Dermis blood vessel endothelial cell (primary cell): ENCODE measurements at regions not wholly inside any gene's neighbourhood (a gene's known extent, or its start where the extent isn't known, plus 50 kb on each side); places are given as distances from the start of the nearest gene placed in this dataset.

ENCODE experiments used
- DNase-seq: peaks from one replicate; pipeline ENCODE4 v3.0.0; 2010

DNA sequence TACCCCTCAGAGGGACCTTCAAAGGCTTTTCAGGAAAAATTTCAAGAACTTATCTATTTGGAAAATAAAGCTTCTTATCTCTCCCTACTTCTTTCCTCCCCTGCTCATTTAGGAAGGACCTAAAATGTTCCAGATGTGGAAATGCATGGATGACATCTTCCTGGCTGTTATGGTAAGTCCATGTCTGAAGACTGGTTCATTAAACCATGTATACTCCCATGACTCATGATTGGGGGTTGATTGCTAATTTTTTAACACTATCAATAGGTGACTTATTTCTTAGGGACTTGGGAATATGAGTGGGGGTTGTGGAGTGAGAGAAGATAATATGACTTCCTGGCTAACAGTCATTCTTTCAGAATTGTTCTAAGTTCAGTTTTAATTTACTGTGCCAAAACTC lies 104.0 kb upstream of the PARD3B start:
- DNase-seq, result no peak

DNA sequence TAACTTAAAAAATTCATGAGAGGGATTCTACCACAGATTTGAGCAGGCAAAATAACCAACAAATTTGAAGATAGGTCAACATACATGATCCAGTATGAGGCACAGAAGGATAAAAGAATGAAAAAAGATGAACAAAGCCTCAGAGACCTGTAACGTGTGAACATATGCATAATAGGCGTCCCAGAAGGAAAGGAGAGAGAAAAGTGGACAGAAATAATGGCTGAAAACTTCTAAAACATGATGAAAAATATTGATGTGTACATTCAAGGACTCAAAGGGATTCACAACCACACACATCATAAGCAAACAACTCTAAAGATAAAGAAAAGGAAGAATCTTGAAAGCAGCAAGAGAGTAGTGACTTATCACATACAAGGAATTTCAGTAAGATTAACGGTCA lies 100.1 kb upstream of the PARD3B start:
- no peak for DNase-seq

DNA sequence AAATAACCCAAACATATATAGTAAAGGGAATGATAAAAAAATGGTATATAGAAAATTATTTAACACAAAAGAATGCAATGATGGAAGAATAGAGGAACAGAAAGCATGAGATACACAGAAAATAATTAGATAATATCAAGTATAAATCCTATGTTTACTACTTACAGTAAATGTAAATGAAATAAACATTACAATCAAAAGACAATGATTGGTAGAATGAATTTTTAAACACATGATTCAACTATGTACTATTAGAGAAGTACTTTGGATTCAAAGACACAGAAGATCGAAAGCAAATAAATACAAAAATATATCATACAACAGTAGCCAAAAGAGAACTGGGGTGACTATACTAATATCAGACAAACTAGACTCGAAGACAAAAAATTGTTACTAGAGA lies 97.6 kb upstream of the PARD3B start:
- no peak for DNase-seq

DNA sequence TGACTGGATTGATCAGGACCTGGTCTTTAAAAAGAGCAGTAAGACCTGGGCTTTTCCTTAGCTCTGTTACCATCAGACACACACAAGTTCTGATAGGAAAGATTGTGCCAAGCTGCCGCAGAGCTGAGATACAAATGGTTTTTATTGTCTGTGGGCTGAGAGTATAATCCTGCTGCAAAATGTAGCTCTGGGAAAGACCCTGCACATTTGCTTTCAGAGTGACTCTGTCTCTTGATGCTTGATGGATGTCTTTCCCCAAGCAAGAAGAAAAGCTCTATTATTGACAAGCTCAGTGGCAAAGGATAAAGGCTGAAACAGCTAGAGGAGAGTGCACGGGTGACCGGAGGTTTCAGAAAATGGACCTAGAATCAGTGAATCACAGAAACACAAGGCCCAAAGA lies 95.3 kb upstream of the PARD3B start:
- no peak for DNase-seq

DNA sequence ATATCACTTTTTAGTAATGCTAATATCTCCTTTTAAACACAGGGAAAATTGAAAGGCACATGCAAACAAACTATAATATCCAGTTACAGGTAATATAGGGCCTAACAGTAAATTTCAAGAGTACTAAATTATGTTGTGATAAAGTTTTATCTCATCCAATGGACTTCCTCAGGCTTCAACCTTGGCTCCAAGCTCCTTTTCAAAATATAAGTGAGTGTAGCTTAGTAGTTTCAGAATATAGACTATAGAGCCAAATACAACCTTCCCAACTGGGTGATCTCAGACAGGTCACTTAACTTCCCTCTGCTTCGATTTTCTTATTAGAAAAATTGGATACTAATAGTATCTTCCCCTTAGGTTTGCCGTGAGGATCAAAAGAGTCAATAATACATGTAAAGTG lies 93.5 kb upstream of the PARD3B start:
- no peak for DNase-seq

DNA sequence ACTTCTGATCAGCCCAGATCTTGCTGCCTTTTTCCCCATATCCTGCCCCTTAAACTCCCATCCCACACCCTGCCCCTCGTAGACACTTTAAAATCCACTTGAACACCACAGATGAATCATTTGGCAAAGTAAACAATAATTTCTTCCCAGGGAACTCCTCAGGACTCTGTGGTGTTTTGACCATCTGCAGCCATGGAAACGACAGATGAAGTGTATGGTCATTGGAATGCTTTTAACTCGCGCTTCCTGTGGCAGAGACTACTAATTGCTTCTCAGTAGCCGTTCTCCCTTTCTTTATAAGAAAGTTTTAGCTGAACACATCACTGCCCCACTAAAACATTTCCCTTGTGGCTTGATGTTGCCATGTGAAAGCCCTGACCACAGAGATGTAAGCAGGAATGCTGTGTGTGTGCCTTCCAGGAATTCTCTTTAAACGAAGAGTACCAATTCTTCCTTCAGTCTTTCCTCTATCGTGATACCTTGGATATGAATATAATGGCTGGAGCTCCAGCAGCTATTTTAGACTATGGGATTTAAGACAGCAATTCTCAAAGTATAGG lies 92.7 kb upstream of the PARD3B start:
- DNase-seq, result peak; percentile 99

DNA sequence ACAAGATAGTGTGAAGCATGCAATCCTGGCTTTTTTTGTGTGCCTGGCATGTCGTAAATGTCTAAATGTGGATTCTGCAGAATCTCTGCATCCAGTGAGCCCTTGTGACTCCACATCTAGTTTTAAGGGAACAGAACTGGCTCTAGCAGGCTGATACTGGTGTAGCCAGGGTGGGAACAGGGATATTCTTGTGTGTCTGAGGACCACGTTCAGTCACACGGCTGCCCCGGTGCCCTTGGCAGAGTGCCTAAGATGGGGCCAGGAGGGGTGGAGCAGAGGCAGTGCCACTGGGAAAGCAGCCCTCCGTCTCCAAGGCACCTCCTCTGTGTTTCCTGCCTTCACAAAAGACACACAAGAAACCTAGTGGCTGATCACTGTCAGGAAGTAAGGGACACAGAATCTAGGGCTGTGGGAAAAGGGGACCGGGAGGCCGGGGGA lies 91.5 kb upstream of the PARD3B start:
- peak; percentile 83 for DNase-seq

DNA sequence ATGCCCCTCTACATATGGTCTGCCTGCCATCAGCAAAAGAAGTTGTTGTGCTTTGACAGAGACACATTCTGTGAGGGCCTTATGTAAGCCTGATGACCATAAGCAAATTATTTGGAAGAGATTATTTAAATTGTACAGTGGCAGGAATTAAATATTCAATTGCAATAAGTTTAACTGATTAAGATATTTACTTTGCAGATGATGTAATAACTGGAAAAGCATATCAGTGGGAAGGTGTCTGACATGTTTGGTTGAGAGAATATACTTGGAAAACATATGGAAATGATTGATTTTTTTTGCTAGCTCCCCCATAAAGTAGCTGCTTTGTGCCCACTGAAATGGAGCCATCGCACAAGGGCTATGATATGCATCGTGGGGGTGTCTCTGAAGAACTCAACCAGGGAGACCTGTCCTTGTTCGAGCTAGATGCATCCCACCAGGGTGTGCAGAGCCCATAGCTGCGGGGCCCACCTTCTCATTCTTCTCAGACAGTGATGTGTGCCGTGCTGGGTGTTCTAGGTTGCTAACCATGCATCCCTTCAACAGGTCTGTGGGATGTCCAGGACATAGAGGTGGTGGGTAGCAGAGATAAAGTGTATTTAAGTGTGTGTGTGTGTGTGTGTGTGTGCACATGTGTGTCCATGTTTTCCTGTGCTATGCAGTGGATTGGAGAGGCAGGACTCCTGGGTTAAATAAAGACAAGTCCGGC lies 90.4 kb upstream of the PARD3B start:
- no peak for DNase-seq

DNA sequence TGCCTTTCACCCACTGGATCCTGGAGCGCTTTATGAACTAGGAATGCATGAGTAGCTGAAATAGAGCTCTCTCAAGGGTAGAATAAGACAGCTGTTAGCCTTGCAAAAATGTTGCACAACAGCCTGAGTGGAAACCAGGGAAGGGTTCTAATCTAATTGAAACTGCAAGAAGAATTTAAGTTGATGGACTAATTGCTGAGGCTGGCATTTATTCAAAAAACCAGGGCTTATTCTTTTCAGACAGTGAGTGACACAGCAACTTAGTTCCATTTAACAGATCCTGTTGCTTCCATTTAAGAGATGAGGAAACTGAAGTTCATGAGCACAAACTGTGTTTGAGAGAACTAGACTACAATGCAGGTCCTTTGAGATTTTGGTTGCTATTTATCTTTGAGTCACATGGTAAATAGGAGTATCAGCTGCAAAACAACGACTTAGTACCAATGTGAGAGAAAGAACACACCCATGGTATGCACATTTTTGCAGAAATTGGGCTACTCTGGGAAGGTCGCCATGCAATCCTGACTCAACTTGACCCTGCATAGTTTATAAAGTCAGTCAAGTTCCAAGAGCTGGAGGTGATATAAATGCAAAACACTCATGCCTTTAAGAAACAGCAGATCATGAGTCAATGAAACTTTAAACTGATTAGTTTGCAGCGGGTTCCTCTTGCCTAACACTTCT lies 76.4 kb upstream of the PARD3B start:
- no peak for DNase-seq

DNA sequence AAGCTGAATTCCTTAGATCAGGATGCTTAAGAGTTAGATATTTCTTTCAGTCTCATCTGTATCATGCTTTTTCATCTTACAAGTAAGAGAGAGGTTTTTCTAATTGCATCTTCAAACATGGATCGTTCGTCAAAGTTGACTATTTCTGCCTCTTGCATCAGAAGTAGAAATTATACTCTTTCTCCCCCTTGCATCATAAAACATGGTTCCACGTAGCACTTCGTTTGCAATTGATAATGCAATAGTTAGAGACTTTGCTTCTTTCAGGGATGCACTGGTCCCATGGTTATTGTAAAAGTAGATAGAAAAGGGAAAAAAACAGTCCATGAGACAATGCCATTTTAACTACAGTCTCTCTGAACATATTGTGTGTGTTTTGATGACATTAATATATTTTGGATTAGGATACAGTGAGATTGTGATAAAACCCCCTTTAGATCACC lies 75.1 kb upstream of the PARD3B start:
- DNase-seq, result no peak

DNA sequence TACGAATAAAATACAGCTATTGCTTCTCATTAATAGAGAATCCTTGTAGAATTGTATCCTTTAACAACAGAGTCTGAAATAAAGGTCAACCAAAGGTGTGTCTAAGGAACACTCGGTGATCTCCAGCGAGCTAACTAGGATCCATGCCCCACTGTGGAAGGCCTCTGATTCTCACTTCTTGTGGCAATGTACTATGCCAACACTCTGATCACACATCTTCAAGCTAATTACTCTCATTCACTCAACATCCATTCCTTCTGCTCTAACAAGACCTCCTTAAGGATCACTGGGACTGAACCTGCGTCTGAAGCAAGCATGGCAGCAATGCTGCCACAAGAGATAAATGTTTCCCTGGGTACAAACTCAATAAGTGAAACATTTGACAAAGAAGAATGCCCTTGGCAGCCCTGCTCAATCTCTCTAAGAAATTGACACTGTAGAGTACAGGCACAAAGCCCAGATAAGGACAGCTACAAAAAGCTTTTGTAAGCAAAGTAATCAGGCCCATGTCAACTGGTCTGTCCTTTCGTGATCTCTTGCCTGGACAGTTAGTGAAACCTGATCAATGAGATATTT lies 74.6 kb upstream of the PARD3B start:
- no peak for DNase-seq

DNA sequence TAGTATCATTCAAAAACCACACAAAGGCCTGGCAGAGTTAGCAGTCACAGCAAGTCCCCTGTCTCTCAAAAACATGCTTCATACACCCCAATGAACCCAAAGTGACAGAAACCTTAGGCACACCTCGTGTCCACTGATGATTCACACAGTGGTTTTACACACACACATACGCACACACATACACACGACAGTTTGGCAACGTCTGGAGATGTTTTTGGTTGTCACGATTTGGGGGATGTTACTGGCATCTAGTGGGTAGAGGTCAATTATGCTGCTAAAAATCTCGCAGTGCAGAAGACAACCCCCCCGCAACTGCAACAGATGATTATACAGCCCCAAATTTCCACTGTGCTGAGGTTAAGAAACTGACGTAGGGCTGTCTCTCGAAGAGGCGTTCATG lies 72.9 kb upstream of the PARD3B start:
- DNase-seq, result no peak

DNA sequence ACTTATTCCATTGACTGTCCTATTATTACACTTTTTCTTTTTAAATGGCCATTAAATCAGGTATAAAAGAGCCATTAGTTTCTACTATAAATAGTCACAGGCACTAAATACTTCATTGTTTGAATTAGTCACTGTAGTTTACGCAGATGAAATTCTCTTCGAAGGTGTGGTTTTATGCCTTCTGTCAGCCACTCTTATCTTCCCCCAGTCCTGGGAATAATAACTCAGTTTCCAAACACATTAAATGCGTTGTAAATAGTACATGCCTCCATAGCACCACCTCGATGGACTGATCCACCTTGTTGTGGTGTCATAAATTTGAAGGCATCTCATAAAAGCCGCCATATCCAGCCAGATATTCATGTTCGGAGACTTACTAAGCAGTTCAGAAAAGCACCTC lies 72.1 kb upstream of the PARD3B start:
- no peak for DNase-seq

DNA sequence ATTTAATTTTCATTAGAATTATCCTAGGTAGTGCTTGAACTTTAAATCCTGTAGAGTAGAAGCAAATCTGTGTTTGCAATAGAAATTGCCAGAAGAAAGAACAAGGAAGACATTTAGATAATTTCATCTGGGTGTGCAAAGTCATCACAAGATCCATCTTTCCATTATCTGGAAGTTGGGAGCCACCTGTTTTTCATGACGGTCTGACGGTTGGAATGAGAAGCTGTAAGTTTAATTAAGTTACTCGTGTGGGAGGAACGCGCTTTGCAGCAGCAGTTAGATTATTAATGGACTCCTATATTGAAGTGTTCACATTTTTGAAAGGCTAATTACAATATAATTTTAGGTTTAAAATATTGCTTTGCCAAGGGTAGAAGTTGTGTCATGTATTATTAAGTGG lies 69.9 kb upstream of the PARD3B start:
- DNase-seq, result no peak

DNA sequence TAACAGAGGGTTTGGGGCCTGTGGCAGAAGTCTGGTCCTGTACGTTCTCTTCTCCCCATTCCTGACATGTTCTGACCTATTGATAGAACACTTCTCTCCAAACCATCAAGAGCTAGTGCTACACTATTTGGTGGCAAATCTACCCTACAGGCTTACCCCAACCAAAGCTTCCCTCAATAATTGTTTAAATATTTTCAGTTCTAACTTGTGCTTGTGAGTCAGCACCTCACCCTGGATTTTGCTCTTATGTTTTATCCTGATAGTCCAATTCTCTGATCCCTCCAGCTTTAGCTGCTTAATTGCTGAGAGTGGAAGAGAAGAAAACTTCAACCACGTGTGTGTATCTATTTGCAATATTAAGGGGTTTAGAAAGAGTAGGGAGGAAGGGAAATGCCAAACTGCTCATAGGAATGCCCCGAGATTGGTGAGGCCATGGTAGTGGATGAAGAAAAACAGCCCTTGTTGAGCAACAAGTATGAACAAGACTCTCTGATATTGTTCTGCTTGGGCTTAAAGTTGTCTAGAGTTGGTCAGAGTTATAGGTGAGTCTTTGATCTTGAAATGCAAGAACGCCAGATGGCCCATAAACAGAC lies 67.8 kb upstream of the PARD3B start:
- no peak for DNase-seq

DNA sequence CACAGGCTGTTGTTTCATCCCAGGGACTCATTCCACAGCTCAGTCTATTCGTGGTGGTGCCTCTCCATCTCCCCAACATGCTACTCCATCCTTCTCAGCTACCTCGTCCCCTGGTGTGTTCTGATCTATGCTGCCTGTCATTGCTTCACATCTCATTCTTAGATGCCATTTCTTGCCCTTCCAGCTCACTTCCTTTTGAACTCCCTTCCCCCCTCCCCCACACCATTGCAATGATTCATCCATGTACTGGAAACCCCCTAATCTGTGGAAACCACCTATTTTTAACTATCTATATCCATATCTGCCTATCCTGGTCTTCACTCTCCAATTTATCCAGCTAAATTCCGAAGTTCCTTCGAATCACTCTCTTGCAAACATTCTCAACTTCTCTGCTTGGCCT lies 65.7 kb upstream of the PARD3B start:
- peak; percentile 59 for DNase-seq

DNA sequence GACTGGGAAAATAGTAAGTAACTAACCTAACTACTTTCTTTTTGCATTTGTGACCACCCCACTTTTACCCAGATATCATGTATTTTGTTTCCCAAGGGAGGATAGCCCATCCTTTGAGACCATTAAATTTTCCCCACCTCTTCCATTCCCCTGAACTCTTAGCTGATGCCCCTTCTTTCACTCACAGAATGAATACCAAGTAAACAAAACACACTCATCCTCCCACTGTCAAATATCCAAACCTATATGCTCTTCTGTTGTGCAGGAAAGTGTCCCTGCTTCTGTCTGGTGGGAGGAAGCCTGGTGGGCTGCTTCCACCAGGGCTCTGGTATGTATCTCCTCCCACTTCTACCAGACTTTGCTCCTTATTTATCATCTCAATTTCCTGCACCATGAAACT lies 64.6 kb upstream of the PARD3B start:
- DNase-seq, result no peak

DNA sequence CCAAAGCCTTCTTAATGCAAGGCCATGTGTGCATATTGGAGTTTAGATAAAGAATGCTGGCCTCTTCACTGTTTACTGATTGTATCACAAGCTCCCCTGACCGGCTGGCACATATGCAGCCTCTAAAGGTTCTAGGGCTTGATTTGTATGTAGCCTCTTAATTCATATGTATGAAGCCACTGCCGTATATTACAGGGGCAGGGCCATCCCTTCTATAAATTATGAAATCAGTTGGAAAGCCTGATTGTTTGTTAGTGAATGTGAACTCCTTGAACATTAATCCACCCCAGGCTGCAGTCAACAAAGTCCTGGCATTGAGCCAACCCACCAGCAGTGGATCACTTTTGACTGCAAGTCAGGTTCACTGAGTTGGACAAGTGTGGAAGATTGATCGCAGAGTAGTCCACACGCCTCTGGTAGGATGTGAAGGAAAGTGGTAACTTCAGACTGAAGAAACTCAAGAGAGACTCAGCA lies 61.6 kb upstream of the PARD3B start:
- peak; percentile 45 for DNase-seq

DNA sequence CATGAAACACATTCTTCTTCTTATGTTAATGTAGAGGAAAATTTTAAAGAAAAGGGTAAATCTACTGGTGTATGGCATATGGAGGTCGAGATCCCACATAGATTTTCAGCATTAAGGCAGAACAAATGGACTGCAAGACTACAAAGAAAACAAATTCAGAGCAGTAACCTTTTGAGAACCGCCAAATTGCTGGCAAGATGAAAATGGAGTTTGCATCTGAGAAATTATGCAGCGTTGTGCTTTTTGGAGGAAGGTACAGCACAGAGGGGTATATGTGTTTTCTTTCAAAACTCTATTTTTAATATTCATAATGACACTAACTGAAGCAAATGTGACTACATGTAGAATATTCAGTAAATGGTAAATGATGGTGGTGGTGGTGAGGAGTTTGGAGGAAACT lies 59.0 kb upstream of the PARD3B start:
- DNase-seq, result no peak

DNA sequence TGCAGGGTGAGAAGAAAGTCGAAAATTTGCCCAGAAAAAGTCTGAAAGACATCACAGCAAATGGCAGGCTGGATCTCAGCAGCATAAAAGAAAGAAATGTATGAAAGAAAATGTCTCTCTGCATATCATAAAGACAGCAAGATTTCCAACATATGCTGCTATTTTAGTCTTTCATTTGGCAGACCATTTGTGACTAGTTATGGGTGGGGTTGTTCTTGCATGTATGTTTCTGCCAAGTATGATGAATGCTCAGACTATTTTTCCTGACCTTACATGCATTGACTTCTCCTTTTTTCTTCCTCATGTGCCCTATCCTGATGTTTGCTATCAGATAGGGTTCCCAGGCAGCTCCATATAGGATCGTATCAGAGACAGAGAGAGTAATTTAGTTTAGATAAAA lies 58.5 kb upstream of the PARD3B start:
- DNase-seq, result no peak

DNA sequence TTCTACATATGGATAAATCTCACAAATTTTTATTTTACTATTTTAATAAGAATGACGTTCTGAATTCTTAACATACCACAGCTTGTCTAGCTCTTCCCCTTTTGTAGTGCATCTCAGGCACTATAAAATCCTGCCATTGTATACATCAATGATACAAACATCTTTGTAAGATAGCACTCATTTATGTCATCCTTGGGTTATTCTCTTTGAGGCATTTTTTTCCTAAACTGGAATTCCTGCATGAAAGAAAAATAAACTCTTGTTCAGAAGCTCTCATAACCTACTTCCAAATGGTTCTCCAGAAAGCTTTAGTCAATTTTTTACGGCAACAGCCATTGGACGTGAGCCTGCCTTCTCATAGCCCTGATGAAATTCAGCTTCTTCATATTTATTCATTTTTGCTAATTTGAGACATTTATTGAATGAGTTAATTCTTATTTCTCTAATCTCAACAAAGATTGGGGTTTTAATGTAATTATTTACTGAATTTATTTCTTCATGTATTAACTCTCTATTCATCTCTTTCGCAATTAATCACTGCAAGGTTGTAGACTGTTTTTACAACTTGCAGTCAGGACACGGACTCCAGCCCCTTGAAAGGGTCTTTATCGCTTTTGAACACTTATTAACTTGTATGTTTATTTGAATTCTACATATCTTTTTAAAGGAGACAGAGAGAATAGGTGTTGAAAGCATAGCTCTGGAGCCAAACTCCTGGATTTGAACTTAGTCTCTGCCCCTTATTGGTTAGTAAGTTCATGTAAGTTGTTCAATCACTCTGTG lies 57.6 kb upstream of the PARD3B start:
- DNase-seq, result no peak

DNA sequence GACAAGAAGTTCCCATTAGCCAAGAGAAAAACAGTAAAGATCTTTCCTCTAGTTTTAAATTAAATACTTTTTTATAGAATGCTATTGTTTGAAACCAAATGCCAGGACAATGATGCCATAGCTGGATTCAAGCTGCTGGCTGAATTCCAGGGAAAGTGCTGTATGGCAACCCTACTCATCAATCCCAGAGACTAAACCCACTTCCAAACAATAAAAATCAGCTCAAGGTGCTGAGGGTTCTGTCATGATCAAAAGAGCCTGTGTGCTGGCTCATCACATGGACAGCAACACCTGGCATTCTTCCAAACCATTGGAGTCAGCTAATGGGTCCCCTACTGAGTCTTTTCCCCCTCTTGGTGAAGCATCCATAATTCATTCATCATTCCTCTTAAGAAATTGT lies 53.7 kb upstream of the PARD3B start:
- peak; percentile 83 for DNase-seq

DNA sequence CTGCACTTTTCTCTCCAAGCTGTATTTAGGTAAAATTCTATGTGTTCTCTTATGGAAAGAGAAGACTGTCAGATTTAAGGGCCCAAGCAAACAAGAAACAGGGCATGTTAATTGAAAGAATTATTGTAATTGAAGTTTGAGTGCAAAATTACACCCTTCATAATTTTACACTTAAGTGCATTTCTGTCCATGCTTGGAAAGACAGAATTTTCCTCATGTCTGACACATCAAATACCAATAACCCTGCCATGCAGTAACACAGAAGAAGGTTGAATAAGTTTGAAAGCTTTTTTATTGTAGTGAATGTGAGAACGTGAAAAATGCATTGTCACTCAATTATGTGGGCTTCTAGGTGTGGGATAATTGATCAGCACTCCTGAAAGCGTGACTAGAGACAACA lies 52.9 kb upstream of the PARD3B start:
- DNase-seq, result no peak
